ENCODE measurements at regions not wholly inside any gene's neighbourhood (a gene's known extent, or its start where the extent isn't known, plus 50 kb on each side); places are given as distances from the start of the nearest gene placed in this dataset.

- Histone ChIP-seq H3K9me1 (ENCODE audit: control insufficient read depth, insufficient read depth, low read length) (no peaks in the 10 kb centered on the region), H3K9ac (ENCODE audit: insufficient read depth in 1 of 2, low read depth in 2 of 2, low read length in 2 of 2) (no peak overlapping the region), H3K36me3 (ENCODE audit: control insufficient read depth, insufficient read depth, low read length) (no peaks in the 10 kb centered on the region), H3K27me3 (ENCODE audit: control insufficient read depth in 2 of 2, insufficient read depth in 2 of 2, low read length in 2 of 2) (no peaks in the 10 kb centered on the region), H3K79me2 (ENCODE audit: control insufficient read depth, insufficient read depth, low read length) (no peaks in the 10 kb centered on the region), H4K20me1 (replicated peaks; ENCODE audit: control insufficient read depth, insufficient read depth, low read length) (no peaks in the 10 kb centered on the region), H3K4me2 (ENCODE audit: insufficient read depth, low read length) (no peak overlapping the region), H3K9me3 (replicated peaks; ENCODE audit: control insufficient read depth, insufficient read depth, low read depth, low read length) (no peaks in the 10 kb centered on the region), H3K4me3 (no peak overlapping the region), H3K27ac (ENCODE audit: extremely low read depth, low read depth, low read length) (no peak overlapping the region), H3K4me1 (replicated peaks in 1 of 2; ENCODE audit: control insufficient read depth in 2 of 2, insufficient read depth in 2 of 2, low read length in 2 of 2) (no peaks in the 10 kb centered on the region), H2AFZ (ENCODE audit: low read depth, low read length) (no peak overlapping the region)
- POLR2A ChIA-PET: no interaction called here
- CTCF ChIA-PET (ENCODE audit: low intra/inter-chr PET ratio): interaction anchor here (0.7 kb wide), 1 partner anchor 16 kb away, joined by 3 read pairs; no protein-coding TSS in a partner anchor
- in situ Hi-C loops (cut with MboI) (no loop called here), intact Hi-C loops (cut with micrococcal nuclease) (no loop called here)
- no TSS peak for BruUV-seq (replicated peaks)
- DNase-seq (ENCODE audit: extremely low read depth in 1 of 4, low spot score in 3 of 4) (no peak), FAIRE-seq (no peak), ATAC-seq (no peak)
- 0% methylated on average over 3 of the region's 3 CpGs for WGBS (ENCODE audit: insufficient coverage, low coverage, missing lambda C conversion rate)
- TF ChIP-seq ZNF133 (CRISPR knock-in tag; IDR thresholded peaks at IDR 0.05) (no peak), ZNF584 (CRISPR knock-in tag; IDR thresholded peaks at IDR 0.05; ENCODE audit: low read depth) (no peak), SMARCB1 (IDR thresholded peaks at IDR 0.05; ENCODE audit: insufficient read length, low read depth) (no peak), NFE2 (IDR thresholded peaks at IDR 0.05; ENCODE audit: low read depth) (no peak), MCM3 (IDR thresholded peaks at IDR 0.05) (no peak), ZNF311 (CRISPR knock-in tag; IDR thresholded peaks at IDR 0.05) (no peak), ZSCAN29 (IDR thresholded peaks at IDR 0.05) (no peak), SIX5 (IDR thresholded peaks at IDR 0.05; ENCODE audit: borderline replicate concordance in 1 of 2, insufficient read depth in 1 of 2, low read depth in 1 of 2, low read length in 2 of 2) (no peak), FIP1L1 (IDR thresholded peaks at IDR 0.05; ENCODE audit: low read depth, low read length, poor library complexity, severe bottlenecking) (no peak), ZNF280B (CRISPR knock-in tag; IDR thresholded peaks at IDR 0.05) (no peak), TAF7 (tag; IDR thresholded peaks at IDR 0.05) (no peak)
- TF ChIP-seq, protein P1, sequence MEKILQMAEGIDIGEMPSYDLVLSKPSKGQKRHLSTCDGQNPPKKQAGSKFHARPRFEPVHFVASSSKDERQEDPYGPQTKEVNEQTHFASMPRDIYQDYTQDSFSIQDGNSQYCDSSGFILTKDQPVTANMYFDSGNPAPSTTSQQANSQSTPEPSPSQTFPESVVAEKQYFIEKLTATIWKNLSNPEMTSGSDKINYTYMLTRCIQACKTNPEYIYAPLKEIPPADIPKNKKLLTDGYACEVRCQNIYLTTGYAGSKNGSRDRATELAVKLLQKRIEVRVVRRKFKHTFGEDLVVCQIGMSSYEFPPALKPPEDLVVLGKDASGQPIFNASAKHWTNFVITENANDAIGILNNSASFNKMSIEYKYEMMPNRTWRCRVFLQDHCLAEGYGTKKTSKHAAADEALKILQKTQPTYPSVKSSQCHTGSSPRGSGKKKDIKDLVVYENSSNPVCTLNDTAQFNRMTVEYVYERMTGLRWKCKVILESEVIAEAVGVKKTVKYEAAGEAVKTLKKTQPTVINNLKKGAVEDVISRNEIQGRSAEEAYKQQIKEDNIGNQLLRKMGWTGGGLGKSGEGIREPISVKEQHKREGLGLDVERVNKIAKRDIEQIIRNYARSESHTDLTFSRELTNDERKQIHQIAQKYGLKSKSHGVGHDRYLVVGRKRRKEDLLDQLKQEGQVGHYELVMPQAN (IDR thresholded peaks at IDR 0.05; ENCODE audit: borderline replicate concordance): no peak
- TF ChIP-seq, protein P2, sequence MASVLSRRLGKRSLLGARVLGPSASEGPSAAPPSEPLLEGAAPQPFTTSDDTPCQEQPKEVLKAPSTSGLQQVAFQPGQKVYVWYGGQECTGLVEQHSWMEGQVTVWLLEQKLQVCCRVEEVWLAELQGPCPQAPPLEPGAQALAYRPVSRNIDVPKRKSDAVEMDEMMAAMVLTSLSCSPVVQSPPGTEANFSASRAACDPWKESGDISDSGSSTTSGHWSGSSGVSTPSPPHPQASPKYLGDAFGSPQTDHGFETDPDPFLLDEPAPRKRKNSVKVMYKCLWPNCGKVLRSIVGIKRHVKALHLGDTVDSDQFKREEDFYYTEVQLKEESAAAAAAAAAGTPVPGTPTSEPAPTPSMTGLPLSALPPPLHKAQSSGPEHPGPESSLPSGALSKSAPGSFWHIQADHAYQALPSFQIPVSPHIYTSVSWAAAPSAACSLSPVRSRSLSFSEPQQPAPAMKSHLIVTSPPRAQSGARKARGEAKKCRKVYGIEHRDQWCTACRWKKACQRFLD (CRISPR knock-in tag; IDR thresholded peaks at IDR 0.05): no peak
These were observed 95.7 kb upstream of the GGTLC1 start for GRCh38 chr20:24084281-24084680.

Measured in K562 (cell line).